ENCODE measurements at regions not wholly inside any gene's neighbourhood (a gene's known extent, or its start where the extent isn't known, plus 50 kb on each side); places are given as distances from the start of the nearest gene placed in this dataset.

- Histone ChIP-seq H3K27me3 (ENCODE audit: insufficient read depth, low read length) (no peaks in the 10 kb centered on the region), H4K20me1 (ENCODE audit: insufficient read depth) (no peaks in the 10 kb centered on the region), H3K4me1 (ENCODE audit: control insufficient read depth in 1 of 2, insufficient read depth in 2 of 2, low read length in 2 of 2) (no peaks in the 10 kb centered on the region), H2AFZ (ENCODE audit: low read depth, low read length, poor library complexity, severe bottlenecking) (no peak overlapping the region), H3K27ac (ENCODE audit: low read depth, low read length) (no peak overlapping the region), H3K9ac (ENCODE audit: low read length) (no peak overlapping the region), H3K4me2 (ENCODE audit: low read length) (no peak overlapping the region), H3K9me3 (ENCODE audit: control insufficient read depth in 1 of 2, insufficient read depth in 1 of 2, low read depth in 1 of 2, low read length in 2 of 2) (no peaks in the 10 kb centered on the region; a peak in 1 of 4 replicates), H3K79me2 (ENCODE audit: insufficient read depth, low read length) (no peaks in the 10 kb centered on the region), H3K36me3 (ENCODE audit: control insufficient read depth in 1 of 2, insufficient read depth in 2 of 2, low read length in 2 of 2) (no peaks in the 10 kb centered on the region), H3K4me3 (replicated peaks in 1 of 2; ENCODE audit: low read depth in 1 of 2, low read length in 2 of 2) (no peak overlapping the region), H3K9me2 (ENCODE audit: insufficient read depth) (no peaks in the 10 kb centered on the region)
- DNase-seq (ENCODE audit: low read depth, low spot score) (no peak), ATAC-seq (no peak)
- RAD21 ChIA-PET (ENCODE audit: low non-redundant PET in 1 of 2, low total read pairs in 2 of 2, uncharacterized antibody in 2 of 2, unreplicated experiment in 2 of 2) = no interaction called here
- CTCF ChIA-PET = no interaction called here
- POLR2A ChIA-PET = no interaction called here
- TF ChIP-seq ATF3 (IDR thresholded peaks at IDR 0.05) (no peak), FOSL1 (IDR thresholded peaks at IDR 0.05; ENCODE audit: low read depth) (no peak), SRF (IDR thresholded peaks at IDR 0.05; ENCODE audit: low read depth) (no peak), RAD21 (IDR thresholded peaks at IDR 0.05; ENCODE audit: low read depth) (no peak), CTCF (IDR thresholded peaks at IDR 0.05 in 2 of 3, conservative IDR thresholded peaks at IDR 0.05 in 1 of 3; ENCODE audit: borderline replicate concordance in 1 of 3, insufficient read depth in 1 of 3, low read depth in 2 of 3, low read length in 2 of 3) (no peak), ZFX (IDR thresholded peaks at IDR 0.05) (no peak), SP1 (IDR thresholded peaks at IDR 0.05; ENCODE audit: low read depth) (no peak), ZBTB33 (IDR thresholded peaks at IDR 0.05; ENCODE audit: extremely low read depth, insufficient replicate concordance, low read length) (no peak), EGR1 (IDR thresholded peaks at IDR 0.05; ENCODE audit: low read depth) (no peak), POLR2A (IDR thresholded peaks at IDR 0.05; ENCODE audit: borderline replicate concordance, extremely low read depth, insufficient read depth, insufficient read length) (no peak), CBX3 (IDR thresholded peaks at IDR 0.05; ENCODE audit: low read depth) (no peak), YY1 (IDR thresholded peaks at IDR 0.05; ENCODE audit: extremely low read depth, insufficient replicate concordance, low read depth, low read length) (no peak), REST (IDR thresholded peaks at IDR 0.05; ENCODE audit: low read depth) (no peak), CEBPB (IDR thresholded peaks at IDR 0.05; ENCODE audit: low read depth) (no peak), TCF7L2 (IDR thresholded peaks at IDR 0.05; ENCODE audit: borderline replicate concordance, extremely low read depth, insufficient read depth, insufficient read length) (no peak)
- intact Hi-C loops (cut with micrococcal nuclease) = no loop called here
- BruUV-seq (replicated peaks) = no TSS peak
Measured at GRCh38 chr3:63004448-63004847, 129.2 kb upstream of the CADPS start.
